Stomach (tissue), 4 donors: ENCODE measurements at regions not wholly inside any gene's neighbourhood (a gene's known extent, or its start where the extent isn't known, plus 50 kb on each side); places are given as distances from the start of the nearest gene placed in this dataset.

ENCODE experiments used
- EP300 ChIP-seq: sonication (generic); formaldehyde crosslinking; IDR thresholded peaks from one replicate; pipeline ENCODE4 v1.6.1; 2017; ENCODE audit warnings: antibody characterized with exemption
- POLR2A ChIP-seq, 4 donors: fragments of 450-650 bp; IDR thresholded peaks; one replicate each; pipeline ENCODE4 v1.6.1; 2016; ENCODE audit warnings: antibody characterized with exemption in 4 of 4, control low read depth in 2 of 4, mild to moderate bottlenecking in 1 of 4, moderate library complexity in 1 of 4
- POLR2AphosphoS5 ChIP-seq, 3 donors: sonication (generic); formaldehyde crosslinking; IDR thresholded peaks; one replicate each; pipeline ENCODE4 v1.6.1; 2016; ENCODE audit warnings: antibody characterized with exemption in 3 of 3
- TF ChIP-seq, protein P1 (sequence below), 7 experiments: fragments of 450-650 bp in 4 of 7; fragments of 200-600 bp in 3 of 7; sonication (generic) in 3 of 7; IDR thresholded peaks; one replicate each; pipeline ENCODE4 v1.5.1; 2016 to 2019; ENCODE audit warnings: antibody characterized with exemption in 7 of 7, control low read depth in 2 of 7, mild to moderate bottlenecking in 1 of 7

DNA sequence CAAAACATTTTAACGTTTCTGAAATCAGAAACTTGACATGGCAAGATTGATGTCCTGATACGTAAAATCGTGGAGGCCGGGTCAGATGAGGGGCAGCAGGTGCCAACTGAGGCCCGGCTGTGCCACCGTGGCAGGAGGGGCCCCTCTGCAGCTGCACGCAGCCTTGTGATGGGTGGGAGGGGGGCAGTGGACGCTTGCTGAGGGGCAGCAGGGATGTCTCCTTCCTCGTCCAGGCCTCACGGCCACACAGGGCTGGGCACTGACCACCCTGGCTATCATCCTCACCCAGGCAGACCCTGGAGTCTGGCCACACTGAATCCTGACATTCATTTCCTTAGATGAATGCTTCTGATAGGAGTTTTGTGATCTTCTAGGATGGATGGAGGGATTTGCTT is 114.7 kb downstream of the ERMARD start:
- TF ChIP-seq, protein P1, sequence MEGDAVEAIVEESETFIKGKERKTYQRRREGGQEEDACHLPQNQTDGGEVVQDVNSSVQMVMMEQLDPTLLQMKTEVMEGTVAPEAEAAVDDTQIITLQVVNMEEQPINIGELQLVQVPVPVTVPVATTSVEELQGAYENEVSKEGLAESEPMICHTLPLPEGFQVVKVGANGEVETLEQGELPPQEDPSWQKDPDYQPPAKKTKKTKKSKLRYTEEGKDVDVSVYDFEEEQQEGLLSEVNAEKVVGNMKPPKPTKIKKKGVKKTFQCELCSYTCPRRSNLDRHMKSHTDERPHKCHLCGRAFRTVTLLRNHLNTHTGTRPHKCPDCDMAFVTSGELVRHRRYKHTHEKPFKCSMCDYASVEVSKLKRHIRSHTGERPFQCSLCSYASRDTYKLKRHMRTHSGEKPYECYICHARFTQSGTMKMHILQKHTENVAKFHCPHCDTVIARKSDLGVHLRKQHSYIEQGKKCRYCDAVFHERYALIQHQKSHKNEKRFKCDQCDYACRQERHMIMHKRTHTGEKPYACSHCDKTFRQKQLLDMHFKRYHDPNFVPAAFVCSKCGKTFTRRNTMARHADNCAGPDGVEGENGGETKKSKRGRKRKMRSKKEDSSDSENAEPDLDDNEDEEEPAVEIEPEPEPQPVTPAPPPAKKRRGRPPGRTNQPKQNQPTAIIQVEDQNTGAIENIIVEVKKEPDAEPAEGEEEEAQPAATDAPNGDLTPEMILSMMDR (IDR thresholded peaks at IDR 0.05): no peak
- TF ChIP-seq POLR2A (IDR thresholded peaks at IDR 0.05): no peak
- TF ChIP-seq POLR2AphosphoS5 (IDR thresholded peaks at IDR 0.05): no peak
- TF ChIP-seq EP300: no peak
